NCI-H128 (cell line): ENCODE measurements at regions not wholly inside any gene's neighbourhood (a gene's known extent, or its start where the extent isn't known, plus 50 kb on each side); places are given as distances from the start of the nearest gene placed in this dataset.
A peak's percentile ranks its signal among the peaks of the same experiment; 100 is the strongest.

Experiments used
- DNase-seq: peaks from one replicate; lab custom pipeline; 2025; ENCODE audit not compliant: unreplicated experiment; lab: John Stamatoyannopoulos, UW

GRCh38 chr6:18920701-18921100, 533.6 kb downstream of the RNF144B start:
- DNase-seq, result no peak

- DNase-seq, result no peak
These were observed 543.9 kb downstream of the RNF144B start for GRCh38 chr6:18931086-18931485.

GRCh38 chr6:18958146-18958545, 571.0 kb downstream of the RNF144B start:
- no peak for DNase-seq

- DNase-seq, result no peak
These were observed 574.4 kb downstream of the RNF144B start for GRCh38 chr6:18961566-18961965.

GRCh38 chr6:18962361-18962905, 575.3 kb downstream of the RNF144B start:
- no peak for DNase-seq

DNA sequence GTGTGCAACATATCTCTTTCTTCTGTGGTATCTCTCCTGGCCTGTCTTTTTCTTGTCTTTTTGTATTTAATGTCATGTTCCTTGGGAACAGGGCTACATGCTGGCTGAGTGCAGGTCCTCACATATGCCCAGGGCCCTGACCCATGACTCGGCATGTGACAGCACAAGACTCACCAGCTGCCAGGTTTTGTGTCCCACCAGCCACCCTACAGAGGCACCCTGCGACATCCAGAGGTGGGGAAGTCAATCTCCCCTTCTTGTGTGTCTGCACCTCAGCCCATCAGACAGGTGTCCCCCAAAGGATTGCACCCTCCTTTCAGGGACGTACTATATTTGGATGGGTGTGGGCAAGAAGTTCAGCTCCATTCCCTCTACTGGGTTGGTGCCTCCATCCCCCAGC, 576.3 kb downstream of the RNF144B start:
- no peak for DNase-seq

- DNase-seq, result no peak
These were observed 586.1 kb downstream of the RNF144B start for GRCh38 chr6:18973251-18973650.

- DNase-seq, result no peak
These were observed 588.9 kb downstream of the RNF144B start for GRCh38 chr6:18976091-18976490.

GRCh38 chr6:18976966-18977365, 589.8 kb downstream of the RNF144B start:
- DNase-seq, result no peak

DNA sequence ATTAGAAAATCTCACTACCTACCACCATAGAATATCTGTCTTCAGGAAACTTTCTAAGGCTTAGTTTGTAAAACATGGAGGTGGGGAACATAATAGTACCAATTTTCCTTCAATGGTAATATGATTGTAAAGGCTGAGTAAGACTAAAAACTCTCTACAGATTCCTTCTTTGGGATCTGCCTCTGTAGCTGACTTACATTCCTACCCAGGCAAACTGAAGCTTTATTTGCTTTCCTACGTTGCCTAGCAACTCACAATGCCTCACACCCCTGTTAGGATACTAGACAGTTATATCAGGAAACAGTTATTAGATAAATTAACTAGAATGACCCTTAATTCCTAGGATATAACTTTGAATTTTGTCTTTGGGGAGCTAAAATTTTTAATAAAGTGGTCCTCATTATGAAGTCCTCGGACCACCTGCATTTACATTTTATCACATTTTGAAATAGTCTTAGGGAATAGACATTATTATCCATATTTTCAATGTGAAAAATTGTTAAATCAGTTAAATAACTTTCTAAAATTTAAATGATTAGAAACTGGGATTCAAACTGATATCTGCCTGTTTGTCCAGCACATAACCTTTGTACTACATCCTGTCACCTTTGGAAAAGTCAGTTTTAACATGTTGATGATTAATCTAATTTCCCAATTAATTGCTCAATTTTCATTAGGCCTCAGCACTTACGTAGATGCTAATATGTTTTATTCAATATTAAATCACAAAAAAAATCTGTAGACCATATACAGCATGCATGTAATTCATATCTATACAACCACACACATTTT, 591.4 kb downstream of the RNF144B start:
- no peak for DNase-seq

- DNase-seq, result no peak
These were observed 597.9 kb downstream of the RNF144B start for GRCh38 chr6:18985061-18985460.

DNA sequence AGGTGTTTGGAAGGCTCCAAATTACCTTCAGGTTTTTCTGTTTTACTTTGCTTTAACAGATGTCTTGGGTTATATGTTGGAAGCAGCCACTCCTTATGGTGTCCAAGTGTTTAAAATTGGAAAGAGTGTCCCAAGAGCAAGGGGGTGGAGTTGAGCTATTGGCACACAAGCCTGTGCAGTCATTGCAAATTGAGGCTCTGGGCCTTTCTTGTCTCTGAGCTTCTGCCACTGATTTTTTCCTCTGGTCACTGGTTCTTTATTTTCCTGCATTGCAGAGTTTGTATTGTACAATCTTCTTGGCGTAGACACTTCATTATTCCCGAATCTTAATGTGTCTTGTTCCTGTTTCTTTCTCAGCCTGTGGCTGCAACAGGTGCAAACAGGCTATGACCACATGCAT, 598.8 kb downstream of the RNF144B start:
- no peak for DNase-seq

GRCh38 chr6:18988636-18989035, 601.5 kb downstream of the RNF144B start:
- DNase-seq, result no peak

DNA sequence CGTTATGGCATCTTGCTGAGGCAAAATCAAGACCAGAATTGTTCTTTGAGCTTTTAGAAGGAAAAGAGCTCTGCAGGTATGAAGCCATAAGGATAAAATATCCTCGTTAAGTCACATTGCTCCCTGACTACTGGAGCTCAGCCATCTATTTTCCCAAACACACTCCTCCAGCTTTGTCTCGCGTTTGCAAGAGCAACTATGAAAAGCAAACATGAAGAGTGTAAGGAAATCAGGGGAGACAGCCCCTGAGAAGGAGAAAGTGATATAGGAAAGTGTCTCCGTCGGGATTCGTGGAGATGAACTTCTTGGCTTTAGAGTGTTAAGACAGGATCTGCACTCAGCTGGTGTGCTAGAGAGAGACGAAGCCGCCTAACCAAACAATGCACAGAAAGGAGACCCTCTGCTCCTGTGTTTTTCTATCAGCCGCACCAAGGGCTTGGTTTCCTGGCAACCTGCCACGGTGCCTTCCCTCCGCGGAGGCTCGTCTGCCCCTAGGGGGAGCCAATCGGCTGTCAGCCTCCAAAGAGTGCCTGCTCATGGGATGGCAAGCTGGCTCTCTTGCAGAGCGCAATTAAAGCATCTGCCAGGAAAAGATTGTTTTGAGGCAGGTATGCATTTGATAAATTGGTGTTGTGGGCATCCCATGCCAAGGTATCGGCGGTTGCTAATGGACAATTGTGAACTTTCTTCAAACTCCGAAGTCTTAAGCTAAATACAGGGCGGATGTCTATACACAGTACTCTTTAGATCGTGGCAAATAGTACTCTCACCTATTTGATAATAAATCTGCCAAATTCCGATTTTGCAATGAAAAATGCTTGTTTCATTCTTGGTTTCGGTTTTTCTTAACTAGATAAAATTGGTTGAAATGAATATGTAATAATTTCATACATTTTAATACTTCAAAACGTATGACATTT, 603.2 kb downstream of the RNF144B start:
- DNase-seq, result peak; percentile 87

- DNase-seq, result no peak
These were observed 610.3 kb downstream of the RNF144B start for GRCh38 chr6:18997375-18997826.

GRCh38 chr6:19002976-19003560, 615.9 kb downstream of the RNF144B start:
- DNase-seq, result no peak

DNA sequence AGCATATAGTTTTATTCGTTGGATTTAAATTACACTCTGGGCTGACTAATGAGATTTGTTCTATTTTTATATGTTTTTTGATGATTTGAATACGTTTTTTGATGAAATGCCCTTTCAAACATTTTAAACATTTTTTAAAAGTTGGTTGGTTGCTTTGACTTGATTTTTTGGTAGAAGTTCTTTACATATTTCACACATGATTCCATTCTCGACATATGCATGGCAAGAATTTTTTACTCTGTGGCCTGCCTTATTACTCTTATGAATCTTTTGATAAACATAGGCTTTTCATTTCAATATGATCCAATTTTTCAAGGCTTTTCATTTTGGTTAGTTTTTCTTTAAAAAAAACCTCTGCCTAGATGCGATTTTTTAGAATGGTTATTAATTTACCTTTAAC, 617.0 kb downstream of the RNF144B start:
- DNase-seq, result no peak

DNA sequence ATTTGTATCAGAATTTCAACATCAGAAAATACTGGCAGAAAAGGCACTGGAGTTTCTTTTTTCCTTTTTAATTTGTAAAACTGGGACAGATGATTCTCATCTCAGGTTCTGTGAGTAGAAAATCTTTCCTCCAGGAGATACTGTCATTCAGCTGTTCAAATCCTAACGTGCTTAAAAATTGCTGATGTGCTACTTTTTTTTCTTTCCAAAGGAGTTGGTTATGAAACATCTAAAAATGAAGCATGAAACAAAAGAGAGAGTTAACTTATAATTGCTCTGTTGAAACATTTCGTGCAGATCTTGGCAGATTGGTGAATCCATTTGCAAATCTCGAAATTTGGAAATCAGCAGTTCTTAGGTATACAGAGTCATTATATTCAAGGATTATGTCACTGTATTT, 622.6 kb downstream of the RNF144B start:
- no peak for DNase-seq

DNA sequence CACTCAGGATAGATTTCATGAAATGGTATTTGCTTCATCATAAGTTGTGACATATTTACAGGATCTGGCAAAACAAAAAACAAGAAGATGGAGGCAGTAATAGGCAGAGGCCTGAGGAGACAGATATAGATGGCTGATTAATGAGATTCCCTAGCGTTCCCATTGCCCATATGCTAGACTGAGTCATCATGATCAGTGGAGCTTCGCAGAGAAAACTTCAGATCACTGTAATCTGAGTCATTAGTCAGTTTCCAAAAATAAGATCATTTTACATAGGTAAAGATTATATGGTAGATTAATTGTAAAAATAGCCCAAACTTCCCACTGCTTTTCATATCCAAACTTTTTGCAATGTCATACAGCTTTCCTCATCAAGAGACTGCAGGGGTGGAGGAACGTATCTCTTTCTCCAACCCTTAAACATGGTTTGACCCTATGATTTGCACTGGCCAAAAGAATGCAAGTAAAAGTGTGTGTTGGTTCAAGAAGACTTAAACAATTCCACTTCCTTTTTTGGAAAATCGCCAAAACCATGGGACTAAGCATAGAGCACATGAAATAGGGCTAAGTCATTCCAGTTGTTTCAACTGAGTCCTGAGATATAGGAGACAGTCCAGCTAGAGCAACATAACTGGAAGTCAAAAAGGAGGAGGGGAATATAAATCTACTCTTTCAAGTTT, 626.0 kb downstream of the RNF144B start:
- DNase-seq, result no peak

- no peak for DNase-seq
These were observed 637.6 kb downstream of the RNF144B start for GRCh38 chr6:19024737-19025136.

DNA sequence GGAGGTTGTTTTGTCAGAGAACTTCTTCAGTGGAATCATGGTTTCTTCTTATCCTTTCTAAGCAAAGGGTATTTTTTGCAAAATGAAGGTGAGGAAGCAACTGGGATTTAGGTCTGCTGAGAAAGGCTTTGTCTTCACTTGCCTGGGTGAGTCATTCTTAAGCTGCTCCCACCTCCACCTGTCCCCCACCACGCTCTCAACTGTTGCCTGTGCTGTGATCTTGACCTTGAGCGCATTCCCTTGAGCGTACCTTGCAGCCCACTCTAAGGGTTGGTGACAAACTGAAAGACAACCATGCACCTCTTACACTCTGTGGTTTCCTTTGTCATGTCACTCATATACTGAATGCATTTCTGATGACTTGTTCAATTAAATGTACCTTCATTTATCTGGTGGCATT, 641.1 kb downstream of the RNF144B start:
- no peak for DNase-seq
